SKM-1 (cell line): ENCODE measurements at regions not wholly inside any gene's neighbourhood (a gene's known extent, or its start where the extent isn't known, plus 50 kb on each side); places are given as distances from the start of the nearest gene placed in this dataset.
"Not testable (repeated sequence)": the region's sequence is repeated elsewhere in the genome, so short reads cannot be mapped to it uniquely, and the experiment has no call there.

Experiments
- DNase-seq: peaks from one replicate; lab custom pipeline; 2025; ENCODE audit not compliant: unreplicated experiment; lab: John Stamatoyannopoulos, UW

DNA sequence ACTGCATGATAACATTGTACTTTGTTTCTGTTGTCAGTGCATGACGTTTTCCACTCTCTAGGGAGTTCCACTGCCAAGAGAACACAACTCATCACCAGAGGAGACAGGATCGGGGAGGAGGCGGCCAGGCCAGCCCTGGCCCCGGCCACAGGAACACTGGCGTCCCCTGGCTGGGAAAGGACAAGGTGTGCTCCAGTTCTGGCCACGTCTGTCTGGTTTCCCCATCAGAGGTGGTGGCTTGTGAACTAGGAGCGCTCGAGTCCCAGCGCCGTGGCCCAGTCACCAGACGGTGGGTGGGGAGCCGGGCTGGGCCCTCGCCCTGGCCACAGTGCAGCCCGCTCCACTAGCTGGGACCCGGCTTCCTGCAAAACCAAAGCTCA, 211.9 kb upstream of the IRX4 start:
- DNase-seq: no peak

DNA sequence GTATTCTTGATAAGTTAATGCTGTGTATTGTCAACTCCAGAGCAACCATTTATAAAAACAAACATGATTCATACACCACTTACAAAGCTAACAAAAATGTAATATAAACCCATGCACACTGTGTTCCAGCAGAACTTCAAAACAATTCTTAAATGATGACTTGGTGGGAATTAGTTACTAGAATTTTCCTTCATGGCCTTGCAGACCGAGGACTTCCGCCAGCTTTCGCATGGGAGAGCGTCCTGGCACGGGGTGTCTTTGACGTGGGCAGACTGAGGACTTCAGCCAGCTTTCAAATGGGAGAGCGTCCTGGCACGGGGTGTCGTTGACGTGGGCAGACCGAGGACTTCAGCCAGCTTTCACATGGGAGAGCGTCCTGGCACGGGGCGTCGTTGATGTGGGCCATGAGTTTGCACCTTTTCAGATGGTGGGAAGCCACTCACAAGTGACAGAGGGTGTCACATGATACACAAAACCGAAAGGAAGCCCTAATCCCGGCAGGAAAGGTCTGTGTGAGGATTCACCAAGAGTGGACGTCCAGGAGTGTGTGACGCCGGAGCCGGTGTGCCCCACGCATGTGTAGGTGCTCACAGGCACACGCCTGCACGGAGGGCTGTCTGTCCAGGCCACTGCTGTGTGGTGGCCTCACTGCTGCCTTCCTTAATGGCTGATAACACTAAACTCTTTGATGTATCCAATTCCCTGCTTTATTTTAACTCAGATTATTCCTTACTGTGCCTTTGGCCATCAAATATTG, 211.3 kb upstream of the IRX4 start:
- DNase-seq: no peak

DNA sequence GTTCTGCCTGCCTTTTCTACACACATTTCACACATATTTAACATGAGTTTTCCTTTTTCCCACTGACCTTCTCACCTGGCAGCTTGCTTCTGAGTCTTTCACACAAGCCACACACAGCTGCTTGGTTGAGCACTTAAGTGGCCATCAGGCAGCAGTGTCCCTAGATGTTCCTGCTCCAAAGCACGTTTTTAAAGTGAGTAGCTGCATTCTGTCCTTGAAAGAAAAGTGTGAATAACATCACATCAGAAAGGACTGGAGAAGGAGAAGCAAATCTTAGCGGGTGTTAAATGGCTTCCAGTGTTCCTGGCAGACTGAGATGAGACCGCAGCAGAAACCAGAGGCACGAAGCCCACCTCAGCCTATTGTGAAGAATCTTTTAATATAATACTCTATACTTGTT, 209.2 kb upstream of the IRX4 start:
- DNase-seq: no peak

DNA sequence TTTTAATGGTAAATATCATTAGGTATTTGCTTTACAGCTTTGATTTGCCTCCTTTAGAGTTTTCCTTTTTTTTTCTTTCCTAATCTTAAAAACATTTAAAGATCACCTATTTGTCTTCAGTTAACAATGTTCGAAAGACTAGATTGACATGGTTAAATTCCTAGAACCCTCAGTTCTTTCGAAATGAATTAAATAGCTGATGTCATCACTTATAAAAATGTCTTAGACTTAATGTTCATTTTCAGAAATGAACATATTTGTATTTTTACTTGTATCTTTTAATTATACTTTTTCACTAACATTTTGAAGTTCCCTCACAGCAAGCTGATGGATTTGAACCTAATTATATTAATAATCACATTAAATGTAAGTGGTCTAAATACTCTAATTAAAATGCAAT, 205.3 kb upstream of the IRX4 start:
- DNase-seq: no peak

DNA sequence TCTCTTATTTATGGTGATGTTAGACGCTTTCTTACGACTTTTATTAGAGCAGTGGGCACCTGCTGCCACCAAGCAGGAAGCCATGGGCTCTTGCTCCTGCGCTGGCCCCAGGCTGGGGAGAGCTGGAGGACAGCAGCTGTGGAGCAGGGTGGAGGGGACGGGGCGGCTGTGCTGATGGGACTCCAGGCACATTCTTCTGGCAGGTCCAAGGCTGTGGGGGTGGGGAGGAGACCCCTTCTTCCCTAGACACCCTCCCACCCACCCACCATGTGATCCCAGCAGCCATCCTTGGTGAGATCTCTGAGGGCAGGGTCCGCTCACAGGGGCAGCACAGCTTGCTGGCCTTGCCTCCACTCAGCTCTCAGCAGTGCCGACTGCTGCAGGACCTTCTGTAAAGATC, 192.6 kb upstream of the IRX4 start:
- no peak for DNase-seq

DNA sequence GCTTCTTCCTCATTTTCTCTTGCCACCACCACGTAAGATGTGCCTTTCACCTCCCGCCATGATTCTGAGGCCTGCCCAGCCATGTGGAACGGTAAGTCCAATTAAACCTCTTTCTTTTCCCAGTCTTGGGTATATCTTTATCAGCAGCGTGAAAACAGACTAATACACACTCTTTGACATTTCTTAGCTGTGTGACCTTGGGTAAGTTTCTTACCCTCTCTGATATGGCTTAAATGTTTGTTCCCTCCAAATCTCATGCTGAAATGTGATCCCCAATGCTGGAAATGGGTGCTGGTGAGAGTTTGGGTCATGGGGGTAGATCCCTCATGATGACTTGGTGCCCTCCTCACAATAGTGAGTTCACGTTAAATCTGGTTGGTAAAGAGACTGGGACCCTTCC, 188.8 kb upstream of the IRX4 start:
- DNase-seq: no peak

DNA sequence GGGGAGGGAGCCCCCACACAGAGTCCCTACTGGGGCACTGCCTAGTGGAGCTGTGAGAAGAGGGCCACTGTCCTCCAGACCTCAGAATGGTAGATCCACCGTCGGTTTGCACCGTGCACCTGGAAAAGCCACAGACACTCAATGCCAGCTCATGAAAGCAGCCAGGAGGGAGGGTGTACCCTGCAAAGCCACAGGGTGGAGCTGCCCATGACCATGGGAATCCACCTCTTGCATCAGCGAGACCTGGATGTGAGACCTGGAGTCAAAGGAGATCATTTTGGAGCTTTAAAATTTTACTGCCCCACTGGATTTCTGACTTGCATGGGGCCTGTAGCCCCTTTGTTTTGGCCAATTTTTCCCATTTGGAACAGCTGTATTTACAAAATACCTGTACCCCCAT, 188.1 kb upstream of the IRX4 start:
- DNase-seq: not testable (repeated sequence)

DNA sequence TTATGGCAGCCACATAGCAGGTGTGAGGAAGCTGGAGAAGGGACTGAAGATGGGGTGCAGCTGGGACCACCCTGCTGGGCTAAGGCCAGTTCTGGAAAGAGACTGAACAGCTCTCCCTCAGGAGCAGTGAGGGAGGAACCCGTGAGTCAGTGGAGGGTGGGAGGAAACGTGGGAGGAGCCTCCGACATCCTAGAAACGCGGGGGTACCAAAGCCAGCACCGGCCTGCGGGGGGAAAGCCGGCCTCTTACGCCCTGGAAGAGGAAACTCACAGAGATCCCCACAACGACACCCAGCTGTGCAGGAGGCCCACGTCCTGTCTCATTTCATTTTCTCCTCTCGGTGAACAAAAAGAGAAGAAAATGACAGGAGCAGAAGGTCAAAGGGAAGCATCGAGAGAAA, 185.8 kb upstream of the IRX4 start:
- DNase-seq: no peak

DNA sequence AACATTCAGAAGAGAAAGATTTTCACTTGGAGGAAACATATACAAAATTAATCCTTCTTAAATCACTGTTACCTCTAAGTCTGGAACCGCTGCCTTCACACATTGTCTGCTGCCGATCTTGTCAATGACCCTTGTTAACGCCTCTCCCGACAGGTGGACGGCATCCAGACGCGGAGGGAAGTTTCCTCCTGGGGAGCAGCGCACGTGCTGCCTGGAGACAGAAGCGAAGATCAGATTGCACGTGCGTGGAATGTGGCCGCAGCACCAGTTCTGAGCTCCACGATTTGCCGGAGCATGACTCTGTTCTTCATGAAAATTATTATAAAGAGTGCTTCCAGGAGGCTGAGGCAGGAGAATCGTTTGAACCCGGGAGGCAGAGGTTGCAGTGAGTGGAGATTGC, 183.6 kb upstream of the IRX4 start:
- no peak for DNase-seq

DNA sequence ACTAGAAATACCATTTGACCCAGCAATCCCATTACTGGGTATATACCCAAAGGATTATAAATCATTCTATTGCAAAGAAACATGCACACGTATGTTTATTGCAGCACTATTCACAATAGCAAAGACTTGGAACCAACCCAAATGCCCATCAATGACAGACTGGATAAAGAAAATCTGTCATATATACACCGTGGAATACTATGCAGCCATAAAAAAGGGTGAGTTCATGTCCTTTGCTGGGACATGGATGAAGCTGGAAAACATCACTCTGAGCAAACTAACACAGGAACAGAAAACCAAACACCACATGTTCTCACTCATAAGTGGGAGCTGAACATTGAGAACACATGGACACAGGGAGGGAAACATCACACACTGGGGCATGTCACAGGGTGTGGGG, 180.7 kb upstream of the IRX4 start:
- DNase-seq: not testable (repeated sequence)

DNA sequence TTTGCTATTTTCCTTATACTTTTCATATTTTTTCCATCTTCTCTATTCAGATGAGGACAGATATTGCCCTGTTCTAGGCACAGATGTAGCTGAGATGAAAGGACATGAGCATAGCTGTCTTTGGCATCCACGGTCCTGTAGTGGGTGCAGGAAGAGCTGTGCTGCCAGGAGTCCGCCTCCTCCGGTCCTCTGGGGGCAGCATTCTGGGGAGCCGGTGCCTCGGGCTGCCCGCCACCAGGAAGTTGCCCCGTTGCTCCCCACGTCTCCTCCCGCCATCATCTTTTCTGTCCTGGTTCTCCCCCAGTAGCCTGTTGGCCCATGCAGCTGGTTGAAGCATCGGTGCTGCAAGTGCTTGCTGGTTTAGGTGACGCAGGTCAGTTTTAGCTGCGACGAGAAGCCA, 170.0 kb upstream of the IRX4 start:
- DNase-seq: no peak

DNA sequence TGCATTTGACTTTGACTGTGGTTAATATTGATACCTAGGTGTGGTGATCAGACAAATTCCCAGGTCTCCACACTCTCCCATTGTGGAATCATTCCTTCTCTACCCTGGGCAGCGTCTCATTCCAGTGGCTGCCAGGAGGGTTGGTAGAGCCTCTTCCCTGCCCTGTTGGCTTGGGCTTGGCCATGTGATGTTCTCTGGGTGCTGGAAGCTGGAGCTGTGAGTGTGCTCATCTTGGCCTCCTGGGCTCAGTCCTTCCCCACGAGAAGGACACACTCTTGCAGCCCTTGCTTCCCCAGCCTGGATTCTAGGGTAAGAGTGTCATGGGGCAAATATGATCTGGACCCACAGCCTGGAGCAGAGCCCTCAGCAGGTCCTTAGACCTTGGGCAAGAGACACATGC, 167.2 kb upstream of the IRX4 start:
- no peak for DNase-seq

DNA sequence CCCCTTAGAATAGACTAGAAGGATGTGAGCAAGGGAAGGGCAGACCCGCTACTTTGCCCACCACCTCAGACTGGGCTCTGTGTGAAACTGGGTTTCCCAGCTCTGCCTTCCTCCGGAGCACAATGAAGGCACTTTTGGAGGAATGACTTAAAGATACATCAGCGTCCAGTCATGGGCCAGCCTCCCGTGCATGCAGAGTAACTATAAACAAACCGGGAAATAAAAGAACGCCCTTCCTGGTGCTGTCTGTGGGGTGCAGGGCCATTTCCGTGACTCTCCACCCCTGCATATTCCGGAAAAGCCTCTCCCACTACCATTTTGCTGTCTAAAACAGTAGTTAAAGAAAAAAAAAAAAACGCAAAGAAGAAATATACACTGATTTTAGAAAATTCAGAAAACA, 165.9 kb upstream of the IRX4 start:
- DNase-seq: no peak

DNA sequence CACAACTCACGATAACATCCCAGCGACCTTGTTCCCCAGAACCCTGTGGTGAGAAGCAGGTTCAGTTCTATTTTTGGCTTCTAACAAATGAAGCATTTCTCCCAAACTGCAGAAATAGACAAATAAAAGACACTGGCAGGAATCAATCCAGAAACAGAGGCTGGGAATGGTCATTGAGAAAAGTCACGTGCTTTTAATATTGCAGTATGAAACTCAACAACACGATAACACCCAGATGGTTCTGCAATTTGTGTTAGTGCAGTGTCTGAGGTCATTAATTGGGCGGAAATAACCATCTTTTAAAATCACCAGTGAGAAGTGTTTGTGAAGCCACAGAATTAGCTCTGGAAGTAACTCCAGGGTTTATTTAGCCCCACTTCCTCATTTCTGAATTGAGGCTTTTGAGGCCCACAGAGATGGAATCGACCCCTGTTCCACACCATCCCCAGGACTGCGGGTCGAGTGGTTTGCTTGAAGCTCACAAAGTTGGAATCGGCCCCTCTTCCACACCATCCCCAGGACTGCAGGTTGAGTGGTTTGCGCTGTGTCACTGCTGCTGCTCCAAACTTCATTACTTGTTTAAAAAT, 164.7 kb upstream of the IRX4 start:
- DNase-seq: no peak

DNA sequence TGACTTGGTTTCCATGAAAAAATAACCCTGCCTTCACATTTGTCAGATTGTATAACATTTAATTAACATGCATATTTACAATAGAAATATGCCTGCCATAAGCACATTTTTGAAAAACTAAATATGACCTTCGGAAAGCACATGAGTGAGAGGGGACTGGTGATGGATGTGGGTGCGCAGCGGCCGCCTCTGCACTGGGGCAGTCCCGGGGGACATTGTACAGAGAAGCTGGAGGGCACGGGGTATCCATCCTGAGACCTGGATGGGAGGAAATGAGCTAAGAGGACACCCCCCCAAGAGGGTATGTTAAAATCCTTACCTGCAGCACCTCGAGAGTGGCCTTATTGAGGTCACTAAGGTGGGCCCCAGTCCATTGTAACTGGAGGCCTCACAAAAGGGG, 161.3 kb upstream of the IRX4 start:
- DNase-seq: no peak

DNA sequence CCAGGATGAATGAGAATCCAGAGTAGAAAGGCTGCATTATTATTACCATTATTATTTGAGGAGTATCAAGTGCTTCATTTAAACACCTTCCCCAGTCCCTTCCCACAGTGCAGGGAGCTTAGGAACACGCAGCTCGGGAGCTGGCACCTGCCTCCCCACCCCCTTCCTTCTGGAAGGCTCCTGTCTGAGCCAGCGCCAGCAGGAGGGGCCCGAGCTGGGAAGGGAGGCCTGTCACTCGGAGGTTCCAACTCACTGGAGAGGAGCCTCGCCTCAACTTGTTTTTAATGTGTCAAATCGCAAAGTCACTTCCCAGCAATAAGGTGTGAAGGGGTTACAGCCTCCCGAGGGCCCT, 156.4 kb upstream of the IRX4 start:
- no peak for DNase-seq

DNA sequence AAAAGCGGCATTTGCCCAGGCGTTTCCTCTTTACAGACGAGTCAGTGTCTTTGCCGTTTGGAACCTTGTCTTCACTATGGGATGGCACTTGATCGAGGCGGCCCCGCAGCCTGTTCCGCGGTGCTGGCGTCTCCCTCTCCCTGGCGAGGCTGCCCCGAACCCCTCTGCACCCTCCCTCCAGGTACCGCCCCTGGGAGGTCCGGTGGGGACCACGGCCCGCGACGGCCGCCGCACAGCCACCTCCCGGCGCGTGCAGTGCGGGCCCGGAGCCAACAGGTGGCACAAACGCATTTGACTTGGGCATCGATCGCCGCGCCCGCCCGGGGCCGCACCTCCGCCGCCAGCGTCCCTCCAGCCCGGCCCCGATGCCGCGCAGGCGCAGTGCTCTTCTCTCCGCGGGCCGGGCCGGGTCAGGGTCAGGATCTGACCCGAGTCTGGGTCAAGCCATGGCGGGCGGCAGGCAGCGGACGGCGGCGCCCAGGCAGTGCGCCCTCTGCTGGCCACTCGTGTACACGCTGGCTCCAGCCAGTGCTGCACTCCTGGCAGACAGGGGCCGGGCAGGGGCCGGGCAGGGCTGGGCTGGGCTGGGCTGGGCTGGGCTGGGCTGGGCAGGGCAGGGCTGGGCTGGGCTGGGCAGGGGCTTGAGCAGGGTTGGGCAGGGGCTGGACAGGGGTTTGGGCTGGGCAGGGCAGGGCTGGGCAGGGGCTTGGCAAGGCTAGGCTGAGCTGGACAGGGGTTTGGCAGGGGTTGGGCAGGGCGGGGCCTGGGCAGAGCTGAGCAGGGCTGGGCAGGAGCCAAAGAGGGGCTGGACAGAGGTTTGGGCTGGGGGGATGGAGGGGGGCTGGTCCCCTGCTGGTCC, 155.8 kb upstream of the IRX4 start:
- peak; percentile 2 for DNase-seq

DNA sequence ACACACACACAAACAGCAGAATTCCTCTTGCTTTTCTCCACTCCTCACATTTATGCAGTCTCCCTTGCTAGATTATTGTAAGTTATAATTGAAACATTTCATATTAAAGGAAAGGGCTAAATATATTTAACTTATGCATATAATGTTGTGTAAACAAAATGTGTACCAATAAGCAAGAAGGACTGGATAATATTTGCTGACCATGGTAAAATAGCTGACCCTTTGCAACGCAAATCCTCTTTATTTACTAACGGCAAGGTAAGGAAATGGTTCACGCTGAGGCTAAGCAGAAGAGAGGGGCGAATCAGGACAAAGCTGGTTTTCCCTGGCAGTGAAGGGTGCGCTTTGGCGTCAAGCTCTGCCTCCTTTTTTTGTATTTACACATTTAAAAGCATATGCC, 154.2 kb upstream of the IRX4 start:
- no peak for DNase-seq

DNA sequence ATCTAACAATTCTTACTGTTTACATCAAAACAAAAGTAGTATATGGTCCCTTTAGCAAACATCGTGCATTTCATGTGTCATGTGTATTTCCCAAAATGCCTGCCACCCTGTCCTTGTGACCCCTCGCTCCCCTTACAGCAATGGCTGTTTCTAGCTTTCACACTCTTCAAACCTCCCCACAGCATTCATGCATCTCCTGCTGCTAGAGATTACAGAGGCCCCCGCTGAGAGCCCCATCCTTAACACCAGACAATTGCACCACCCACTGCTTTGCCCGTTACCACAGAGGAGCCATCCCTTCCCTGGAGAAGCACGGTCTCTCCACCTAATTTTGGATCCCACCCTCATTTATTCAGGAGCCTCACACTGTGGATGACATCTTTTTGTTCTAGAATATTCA, 149.7 kb upstream of the IRX4 start:
- DNase-seq: no peak

DNA sequence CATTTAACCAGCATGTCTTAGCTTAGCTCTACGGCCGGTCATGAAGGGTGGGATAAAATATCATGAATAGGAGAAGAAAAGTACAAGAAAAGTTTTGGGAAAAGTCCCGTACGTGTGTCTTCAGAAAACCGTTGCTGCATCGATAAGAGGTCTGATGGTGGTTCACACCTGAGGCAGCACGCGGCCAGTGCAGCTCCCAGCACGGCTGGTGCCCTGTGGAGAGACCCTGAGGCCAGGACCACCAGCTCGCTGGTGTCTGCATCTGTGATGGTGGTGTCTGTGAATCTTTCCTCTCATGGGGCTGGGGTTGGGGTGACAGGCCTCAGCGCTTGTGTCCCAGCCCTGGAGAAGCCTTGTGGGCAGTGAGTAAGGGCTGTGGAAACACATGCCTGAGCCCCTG, 148.9 kb upstream of the IRX4 start:
- DNase-seq: no peak

DNA sequence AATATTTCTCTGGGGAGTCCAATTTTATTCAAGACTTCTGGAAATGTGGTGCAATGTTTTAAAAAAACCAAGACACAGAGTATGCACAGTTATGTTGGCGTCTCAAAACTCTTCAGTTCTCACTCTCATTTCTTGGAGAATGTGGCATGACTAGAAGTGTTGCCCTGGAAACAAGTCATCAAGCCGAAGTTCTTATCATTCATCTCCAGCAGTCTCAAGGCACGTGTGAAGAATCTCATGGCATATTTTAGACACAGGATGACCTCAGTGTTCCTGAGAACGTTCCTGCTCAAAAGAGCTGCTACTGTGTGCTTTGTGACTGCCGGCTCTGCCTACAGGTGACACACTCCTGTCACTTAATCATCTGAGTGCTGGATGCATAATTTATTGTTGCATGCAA, 147.4 kb upstream of the IRX4 start:
- no peak for DNase-seq

DNA sequence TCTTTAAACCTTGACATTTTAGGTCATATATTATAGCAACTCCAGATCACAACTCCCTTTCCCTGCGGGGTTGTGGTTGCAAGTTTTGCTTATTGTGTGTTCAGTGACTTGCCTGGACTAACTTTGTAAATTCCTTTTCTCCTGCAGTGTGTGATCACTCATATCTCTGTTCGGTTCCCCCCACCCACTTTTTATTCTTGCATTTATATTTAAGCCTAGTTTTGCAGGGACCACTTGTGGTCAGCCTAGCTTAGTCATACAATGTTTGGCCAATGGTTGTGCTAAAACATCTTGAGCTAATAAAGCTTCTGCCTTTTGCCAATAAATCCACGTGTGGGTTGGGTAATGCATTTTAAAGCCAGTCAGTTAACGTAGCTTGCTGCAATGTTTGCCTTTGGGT, 146.5 kb upstream of the IRX4 start:
- DNase-seq: no peak
